Activated CD8-positive, alpha-beta T cell treated with anti-CD3 and anti-CD28 coated beads for 36 hours (primary cell): ENCODE measurements at regions not wholly inside any gene's neighbourhood (a gene's known extent, or its start where the extent isn't known, plus 50 kb on each side); places are given as distances from the start of the nearest gene placed in this dataset.

Source experiments
- ATAC-seq: fragments of 200-7000 bp; cut with Tn5 transposase; one replicate; pipeline ENCODE4 v1.10.0; 2021; ENCODE audit warnings: mild to moderate bottlenecking, moderate library complexity
- CTCF ChIA-PET: fragments of 350-600 bp; sonication (Branson Sonifier 250); formaldehyde crosslinking; loops from one replicate; lab custom pipeline; 2021; ENCODE audit warnings: antibody characterized with exemption; lab: Charles Lee
- POLR2A ChIA-PET: fragments of 350-600 bp; sonication (Branson Sonifier 250); formaldehyde crosslinking; loops from one replicate; lab custom pipeline; 2021; ENCODE audit warnings: antibody characterized with exemption; lab: Charles Lee
- DNase-seq: peaks from one replicate; pipeline ENCODE4 v3.0.0-alpha.2; 2020
- H3K27ac Mint-ChIP-seq: one replicate; pipeline ENCODE4 v1.8.0; 2021; ENCODE audit warnings: mild to moderate bottlenecking, mixed read lengths
- H3K27me3 Mint-ChIP-seq: one replicate; pipeline ENCODE4 v1.8.0; 2021; ENCODE audit warnings: mixed read lengths
- H3K36me3 Mint-ChIP-seq: one replicate; pipeline ENCODE4 v1.8.0; 2021; ENCODE audit warnings: low read depth, mixed read lengths
- H3K4me1 Mint-ChIP-seq: one replicate; pipeline ENCODE4 v1.8.0; 2021; ENCODE audit warnings: low read depth, mixed read lengths
- H3K4me3 Mint-ChIP-seq: one replicate; pipeline ENCODE4 v1.8.0; 2021; ENCODE audit warnings: mild to moderate bottlenecking, moderate library complexity, mixed read lengths
- H3K9me3 Mint-ChIP-seq: one replicate; pipeline ENCODE4 v1.8.0; 2021; ENCODE audit warnings: mixed read lengths
- intact Hi-C: fragments of 100-400 bp; cut with micrococcal nuclease; formaldehyde crosslinking; loops from one replicate; pipeline ENCODE4 v1.10.0; 2022
- TF ChIP-seq, protein P1 (sequence below): fragments of 200-600 bp; IDR thresholded peaks from one replicate; pipeline ENCODE4 v1.8.0; 2022; ENCODE audit warnings: antibody characterized with exemption, mild to moderate bottlenecking

DNA sequence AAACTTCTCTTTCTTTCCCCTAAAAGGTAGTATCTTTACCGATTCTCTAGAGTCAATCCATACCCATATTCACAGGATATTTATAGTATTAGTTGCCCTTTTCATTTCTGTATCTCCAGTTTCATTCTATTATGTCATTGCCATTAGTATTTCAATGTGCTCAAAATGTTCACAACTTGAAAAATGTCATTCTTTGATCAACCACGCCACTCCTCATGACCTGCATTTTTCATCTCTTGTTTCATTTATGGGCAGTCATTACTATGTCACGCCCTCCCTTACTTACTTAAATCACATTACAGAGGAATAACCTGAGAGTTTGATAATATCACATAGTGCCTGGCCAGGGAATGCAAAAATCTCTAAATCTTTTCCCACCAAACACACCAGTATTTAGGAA lies 427.3 kb upstream of the GJE1 start:
- no peaks in the 10 kb centered on the region for H3K4me1 Mint-ChIP-seq
- intact Hi-C loops = no loop called here
- no peak overlapping the region for H3K4me3 Mint-ChIP-seq
- ATAC-seq (no peak), DNase-seq (no peak)
- ChIA-PET CTCF (no interaction called here), POLR2A (no interaction called here)
- H3K9me3 Mint-ChIP-seq = no peaks in the 10 kb centered on the region
- TF ChIP-seq, protein P1, sequence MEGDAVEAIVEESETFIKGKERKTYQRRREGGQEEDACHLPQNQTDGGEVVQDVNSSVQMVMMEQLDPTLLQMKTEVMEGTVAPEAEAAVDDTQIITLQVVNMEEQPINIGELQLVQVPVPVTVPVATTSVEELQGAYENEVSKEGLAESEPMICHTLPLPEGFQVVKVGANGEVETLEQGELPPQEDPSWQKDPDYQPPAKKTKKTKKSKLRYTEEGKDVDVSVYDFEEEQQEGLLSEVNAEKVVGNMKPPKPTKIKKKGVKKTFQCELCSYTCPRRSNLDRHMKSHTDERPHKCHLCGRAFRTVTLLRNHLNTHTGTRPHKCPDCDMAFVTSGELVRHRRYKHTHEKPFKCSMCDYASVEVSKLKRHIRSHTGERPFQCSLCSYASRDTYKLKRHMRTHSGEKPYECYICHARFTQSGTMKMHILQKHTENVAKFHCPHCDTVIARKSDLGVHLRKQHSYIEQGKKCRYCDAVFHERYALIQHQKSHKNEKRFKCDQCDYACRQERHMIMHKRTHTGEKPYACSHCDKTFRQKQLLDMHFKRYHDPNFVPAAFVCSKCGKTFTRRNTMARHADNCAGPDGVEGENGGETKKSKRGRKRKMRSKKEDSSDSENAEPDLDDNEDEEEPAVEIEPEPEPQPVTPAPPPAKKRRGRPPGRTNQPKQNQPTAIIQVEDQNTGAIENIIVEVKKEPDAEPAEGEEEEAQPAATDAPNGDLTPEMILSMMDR = no peak
- H3K27me3 Mint-ChIP-seq = no peaks in the 10 kb centered on the region
- H3K27ac Mint-ChIP-seq = no peak overlapping the region
- no peaks in the 10 kb centered on the region for H3K36me3 Mint-ChIP-seq

GRCh38 chr6:141704151-141704550 lies 428.6 kb upstream of the GJE1 start:
- Mint-ChIP-seq H3K27me3 (no peaks in the 10 kb centered on the region), H3K27ac (no peak overlapping the region), H3K4me3 (no peak overlapping the region), H3K36me3 (no peaks in the 10 kb centered on the region), H3K9me3 (no peaks in the 10 kb centered on the region), H3K4me1 (no peaks in the 10 kb centered on the region)
- ChIA-PET POLR2A (no interaction called here), CTCF (no interaction called here)
- TF ChIP-seq, protein P1 = no peak
- DNase-seq (no peak), ATAC-seq (no peak)
- intact Hi-C loops = no loop called here

DNA sequence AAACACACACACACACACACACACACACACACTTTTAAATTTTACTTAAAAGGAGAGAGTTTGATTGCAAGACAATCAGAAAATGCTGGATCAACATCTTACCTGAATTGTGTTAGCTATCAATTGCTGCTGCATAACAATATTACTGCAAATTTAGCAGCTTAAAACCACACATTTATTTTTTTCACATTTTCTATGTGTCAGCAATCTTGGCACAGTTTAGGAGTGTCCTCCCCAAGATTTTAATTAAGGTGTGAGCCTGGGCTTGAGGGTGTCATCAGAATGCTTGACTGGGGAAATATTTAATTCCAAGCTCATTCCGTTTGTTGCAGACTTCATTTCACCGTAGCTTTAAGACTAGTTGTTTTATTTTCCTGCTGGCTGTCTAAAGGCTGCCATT lies 431.0 kb upstream of the GJE1 start:
- DNase-seq (no peak), ATAC-seq (no peak)
- no peaks in the 10 kb centered on the region for H3K27me3 Mint-ChIP-seq
- no peaks in the 10 kb centered on the region for H3K36me3 Mint-ChIP-seq
- no peaks in the 10 kb centered on the region for H3K4me1 Mint-ChIP-seq
- no peak overlapping the region for H3K4me3 Mint-ChIP-seq
- intact Hi-C loops = no loop called here
- CTCF ChIA-PET = no interaction called here
- POLR2A ChIA-PET = no interaction called here
- no peak overlapping the region for H3K27ac Mint-ChIP-seq
- no peaks in the 10 kb centered on the region for H3K9me3 Mint-ChIP-seq
- TF ChIP-seq, protein P1 = no peak

- ATAC-seq (no peak), DNase-seq (no peak)
- intact Hi-C loops = no loop called here
- TF ChIP-seq, protein P1 = no peak
- no peaks in the 10 kb centered on the region for H3K4me1 Mint-ChIP-seq
- H3K36me3 Mint-ChIP-seq = no peaks in the 10 kb centered on the region
- POLR2A ChIA-PET = no interaction called here
- no peaks in the 10 kb centered on the region for H3K27me3 Mint-ChIP-seq
- H3K27ac Mint-ChIP-seq = no peak overlapping the region
- H3K9me3 Mint-ChIP-seq = no peaks in the 10 kb centered on the region
- H3K4me3 Mint-ChIP-seq = no peak overlapping the region
- CTCF ChIA-PET = no interaction called here
Measured at GRCh38 chr6:141700819-141701218, 431.9 kb upstream of the GJE1 start.

- intact Hi-C loops = no loop called here
- Mint-ChIP-seq H3K4me3 (no peak overlapping the region), H3K36me3 (no peaks in the 10 kb centered on the region), H3K27me3 (no peaks in the 10 kb centered on the region), H3K9me3 (peaks cover 3% of the 10 kb centered on the region), H3K4me1 (peaks cover 2% of the 10 kb centered on the region), H3K27ac (no peak overlapping the region)
- no peak for ATAC-seq
- POLR2A ChIA-PET = no interaction called here
- TF ChIP-seq, protein P1 = no peak
- CTCF ChIA-PET = no interaction called here
- no peak for DNase-seq
Measured at GRCh38 chr6:141688916-141689315, 443.8 kb upstream of the GJE1 start.
